Body of pancreas (tissue), 4 donors: ENCODE measurements at regions not wholly inside any gene's neighbourhood (a gene's known extent, or its start where the extent isn't known, plus 50 kb on each side); places are given as distances from the start of the nearest gene placed in this dataset.

Experiments used
- POLR2A ChIP-seq, 3 donors: fragments of 450-650 bp; IDR thresholded peaks; one replicate each; pipeline ENCODE4 v1.6.1; 2016; ENCODE audit warnings: antibody characterized with exemption in 3 of 3, mild to moderate bottlenecking in 2 of 3
- TF ChIP-seq, protein P1 (sequence below), 7 experiments: fragments of 450-650 bp in 4 of 7; fragments of 200-600 bp in 3 of 7; sonication (generic) in 3 of 7; IDR thresholded peaks; one replicate each; pipeline ENCODE4 v1.5.1; 2016 to 2019; ENCODE audit warnings: antibody characterized with exemption in 7 of 7

DNA sequence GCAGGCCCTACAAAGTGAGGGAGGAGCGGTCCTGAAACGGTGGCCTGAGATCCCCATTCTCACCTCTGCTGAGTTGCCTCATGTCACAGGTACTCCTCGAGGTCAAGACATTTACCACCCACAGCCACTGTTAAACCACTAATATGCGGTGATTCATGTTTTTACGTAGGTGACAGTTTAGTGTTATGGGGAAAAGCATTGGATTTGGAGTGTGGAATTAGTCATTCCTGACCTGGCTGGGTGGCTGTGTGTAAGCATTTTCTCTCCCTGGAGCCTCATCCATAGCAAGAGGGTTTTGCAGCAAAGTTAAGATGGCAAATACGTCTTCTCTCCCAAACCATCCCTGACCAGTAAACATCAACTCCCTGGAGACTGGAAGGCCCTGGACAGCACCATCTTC lies 57.8 kb upstream of the KCNJ6 start:
- TF ChIP-seq, protein P1, sequence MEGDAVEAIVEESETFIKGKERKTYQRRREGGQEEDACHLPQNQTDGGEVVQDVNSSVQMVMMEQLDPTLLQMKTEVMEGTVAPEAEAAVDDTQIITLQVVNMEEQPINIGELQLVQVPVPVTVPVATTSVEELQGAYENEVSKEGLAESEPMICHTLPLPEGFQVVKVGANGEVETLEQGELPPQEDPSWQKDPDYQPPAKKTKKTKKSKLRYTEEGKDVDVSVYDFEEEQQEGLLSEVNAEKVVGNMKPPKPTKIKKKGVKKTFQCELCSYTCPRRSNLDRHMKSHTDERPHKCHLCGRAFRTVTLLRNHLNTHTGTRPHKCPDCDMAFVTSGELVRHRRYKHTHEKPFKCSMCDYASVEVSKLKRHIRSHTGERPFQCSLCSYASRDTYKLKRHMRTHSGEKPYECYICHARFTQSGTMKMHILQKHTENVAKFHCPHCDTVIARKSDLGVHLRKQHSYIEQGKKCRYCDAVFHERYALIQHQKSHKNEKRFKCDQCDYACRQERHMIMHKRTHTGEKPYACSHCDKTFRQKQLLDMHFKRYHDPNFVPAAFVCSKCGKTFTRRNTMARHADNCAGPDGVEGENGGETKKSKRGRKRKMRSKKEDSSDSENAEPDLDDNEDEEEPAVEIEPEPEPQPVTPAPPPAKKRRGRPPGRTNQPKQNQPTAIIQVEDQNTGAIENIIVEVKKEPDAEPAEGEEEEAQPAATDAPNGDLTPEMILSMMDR (IDR thresholded peaks at IDR 0.05): no peak
- TF ChIP-seq POLR2A (IDR thresholded peaks at IDR 0.05): no peak
